ENCODE measurements at regions not wholly inside any gene's neighbourhood (a gene's known extent, or its start where the extent isn't known, plus 50 kb on each side); places are given as distances from the start of the nearest gene placed in this dataset.

DNA sequence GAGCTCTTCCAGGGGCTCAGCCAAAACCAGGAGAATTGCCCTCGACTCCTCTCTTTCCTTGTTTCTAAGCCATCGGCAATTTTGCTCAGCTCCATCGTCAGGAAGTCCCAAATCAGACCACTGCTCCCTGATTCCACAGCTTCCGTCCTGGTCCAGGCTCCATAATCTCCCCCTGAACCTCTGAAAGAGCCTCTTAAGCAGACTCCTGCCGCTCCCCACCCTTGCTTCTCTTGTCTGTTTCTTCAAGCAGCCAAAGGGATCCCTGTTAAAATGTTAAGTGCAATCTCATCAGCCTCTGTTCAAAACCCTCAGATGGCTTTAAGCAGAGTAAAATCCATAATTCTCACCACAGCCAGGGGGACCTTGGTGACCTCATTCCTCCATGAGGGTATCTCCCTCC lies 244.7 kb upstream of the SPTLC3 start:
- TF ChIP-seq, protein P1, sequence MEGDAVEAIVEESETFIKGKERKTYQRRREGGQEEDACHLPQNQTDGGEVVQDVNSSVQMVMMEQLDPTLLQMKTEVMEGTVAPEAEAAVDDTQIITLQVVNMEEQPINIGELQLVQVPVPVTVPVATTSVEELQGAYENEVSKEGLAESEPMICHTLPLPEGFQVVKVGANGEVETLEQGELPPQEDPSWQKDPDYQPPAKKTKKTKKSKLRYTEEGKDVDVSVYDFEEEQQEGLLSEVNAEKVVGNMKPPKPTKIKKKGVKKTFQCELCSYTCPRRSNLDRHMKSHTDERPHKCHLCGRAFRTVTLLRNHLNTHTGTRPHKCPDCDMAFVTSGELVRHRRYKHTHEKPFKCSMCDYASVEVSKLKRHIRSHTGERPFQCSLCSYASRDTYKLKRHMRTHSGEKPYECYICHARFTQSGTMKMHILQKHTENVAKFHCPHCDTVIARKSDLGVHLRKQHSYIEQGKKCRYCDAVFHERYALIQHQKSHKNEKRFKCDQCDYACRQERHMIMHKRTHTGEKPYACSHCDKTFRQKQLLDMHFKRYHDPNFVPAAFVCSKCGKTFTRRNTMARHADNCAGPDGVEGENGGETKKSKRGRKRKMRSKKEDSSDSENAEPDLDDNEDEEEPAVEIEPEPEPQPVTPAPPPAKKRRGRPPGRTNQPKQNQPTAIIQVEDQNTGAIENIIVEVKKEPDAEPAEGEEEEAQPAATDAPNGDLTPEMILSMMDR (IDR thresholded peaks at IDR 0.05): no peak
- no peak for TF ChIP-seq EZH2 (IDR thresholded peaks at IDR 0.05; ENCODE audit: borderline replicate concordance, insufficient read depth, low read depth, low read length, poor library complexity, severe bottlenecking)

Measured in B cell (primary cell).